Vagina (tissue), 2 donors: ENCODE measurements at regions not wholly inside any gene's neighbourhood (a gene's known extent, or its start where the extent isn't known, plus 50 kb on each side); places are given as distances from the start of the nearest gene placed in this dataset.

Source experiments
- POLR2A ChIP-seq, 2 donors: fragments of 450-650 bp; IDR thresholded peaks; one replicate each; pipeline ENCODE4 v1.6.1; 2017; ENCODE audit warnings: antibody characterized with exemption in 2 of 2, mild to moderate bottlenecking in 2 of 2, moderate library complexity in 2 of 2
- POLR2AphosphoS5 ChIP-seq, 2 donors: sonication (generic); formaldehyde crosslinking; IDR thresholded peaks; one replicate each; pipeline ENCODE4 v1.9.0; 2017; ENCODE audit warnings: antibody characterized with exemption in 2 of 2, mild to moderate bottlenecking in 2 of 2, low read depth in 1 of 2; ENCODE audit not compliant: insufficient read depth in 1 of 2
- TF ChIP-seq, protein P1 (sequence below), 3 experiments: fragments of 450-650 bp in 2 of 3; fragments of 200-600 bp in 1 of 3; sonication (generic) in 1 of 3; IDR thresholded peaks; one replicate each; pipeline ENCODE4 v1.5.1; 2017 to 2019; ENCODE audit warnings: antibody characterized with exemption in 3 of 3, mild to moderate bottlenecking in 2 of 3, moderate library complexity in 2 of 3

DNA sequence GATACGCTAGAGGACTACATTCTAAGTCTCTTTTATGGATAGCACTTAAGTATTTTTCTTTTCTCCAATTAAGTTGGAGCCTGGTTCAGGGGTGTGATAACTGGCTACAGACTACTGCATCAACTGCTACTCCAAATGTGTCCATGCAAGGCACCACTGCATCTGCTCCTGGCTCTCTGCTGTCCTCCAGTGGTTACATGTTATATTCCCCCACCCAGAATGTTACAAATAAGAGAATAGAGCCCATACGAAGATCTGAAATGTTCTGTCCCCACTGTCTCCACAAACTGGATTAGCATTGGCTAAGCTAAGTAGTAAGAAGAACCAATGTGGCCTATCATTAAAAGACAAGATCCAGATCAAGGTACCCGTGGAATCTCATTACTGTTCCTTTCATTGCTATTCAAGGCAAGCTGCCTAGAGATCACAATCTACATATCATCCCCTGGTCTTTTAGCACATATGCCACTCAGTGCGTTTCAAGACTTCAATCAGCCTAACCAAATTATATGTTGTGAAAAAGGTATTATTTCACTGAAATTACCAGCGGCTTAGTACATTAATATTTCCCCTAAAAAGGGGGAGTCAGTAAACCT is 308.3 kb upstream of the SLC8A1 start:
- TF ChIP-seq, protein P1, sequence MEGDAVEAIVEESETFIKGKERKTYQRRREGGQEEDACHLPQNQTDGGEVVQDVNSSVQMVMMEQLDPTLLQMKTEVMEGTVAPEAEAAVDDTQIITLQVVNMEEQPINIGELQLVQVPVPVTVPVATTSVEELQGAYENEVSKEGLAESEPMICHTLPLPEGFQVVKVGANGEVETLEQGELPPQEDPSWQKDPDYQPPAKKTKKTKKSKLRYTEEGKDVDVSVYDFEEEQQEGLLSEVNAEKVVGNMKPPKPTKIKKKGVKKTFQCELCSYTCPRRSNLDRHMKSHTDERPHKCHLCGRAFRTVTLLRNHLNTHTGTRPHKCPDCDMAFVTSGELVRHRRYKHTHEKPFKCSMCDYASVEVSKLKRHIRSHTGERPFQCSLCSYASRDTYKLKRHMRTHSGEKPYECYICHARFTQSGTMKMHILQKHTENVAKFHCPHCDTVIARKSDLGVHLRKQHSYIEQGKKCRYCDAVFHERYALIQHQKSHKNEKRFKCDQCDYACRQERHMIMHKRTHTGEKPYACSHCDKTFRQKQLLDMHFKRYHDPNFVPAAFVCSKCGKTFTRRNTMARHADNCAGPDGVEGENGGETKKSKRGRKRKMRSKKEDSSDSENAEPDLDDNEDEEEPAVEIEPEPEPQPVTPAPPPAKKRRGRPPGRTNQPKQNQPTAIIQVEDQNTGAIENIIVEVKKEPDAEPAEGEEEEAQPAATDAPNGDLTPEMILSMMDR (IDR thresholded peaks at IDR 0.05): peak in 1 of 3 experiments; percentile 35
- TF ChIP-seq POLR2A (IDR thresholded peaks at IDR 0.05) (no peak), POLR2AphosphoS5 (IDR thresholded peaks at IDR 0.05; ENCODE audit: insufficient read depth in 1 of 2, low read depth in 1 of 2) (no peak)
